Stimulated activated CD8-positive, alpha-beta memory T cell treated with anti-CD3 and anti-CD28 coated beads, Interleukin-2, amount 100 ng/mL, for 48 hours (primary cell): ENCODE measurements at regions not wholly inside any gene's neighbourhood (a gene's known extent, or its start where the extent isn't known, plus 50 kb on each side); places are given as distances from the start of the nearest gene placed in this dataset.

Experiments used
- DNase-seq, 2 donors: peaks; one replicate each; pipeline ENCODE4 v3.0.0-alpha.2; 2020; ENCODE audit warnings: low read depth in 2 of 2

GRCh38 chr9:38160613-38161215 lies 91.7 kb upstream of the SHB start:
- DNase-seq, result peak; percentile 51 to 53

- DNase-seq, result no peak
Observed at GRCh38 chr9:38159599-38159998, 90.6 kb upstream of the SHB start.

DNA sequence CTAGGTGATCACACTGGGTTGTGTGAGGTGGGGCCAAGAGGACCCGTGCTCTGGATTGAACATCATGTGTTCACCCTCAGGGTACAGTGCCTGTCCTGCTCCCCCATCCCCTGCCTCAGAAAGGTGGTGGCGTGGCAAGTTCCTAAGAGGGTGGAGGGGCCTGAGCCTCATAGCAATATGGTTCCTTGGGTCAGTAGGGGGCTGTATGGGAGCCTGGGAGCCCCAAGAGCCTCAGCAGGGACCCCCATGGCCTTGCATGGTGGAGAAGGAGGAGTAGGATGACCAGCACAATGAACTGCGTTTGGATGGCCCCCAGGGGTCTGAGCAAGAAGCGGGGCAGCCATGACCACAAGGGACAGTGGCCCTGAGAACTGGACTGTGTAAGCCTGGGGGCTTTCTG lies 89.6 kb upstream of the SHB start:
- no peak for DNase-seq

DNA sequence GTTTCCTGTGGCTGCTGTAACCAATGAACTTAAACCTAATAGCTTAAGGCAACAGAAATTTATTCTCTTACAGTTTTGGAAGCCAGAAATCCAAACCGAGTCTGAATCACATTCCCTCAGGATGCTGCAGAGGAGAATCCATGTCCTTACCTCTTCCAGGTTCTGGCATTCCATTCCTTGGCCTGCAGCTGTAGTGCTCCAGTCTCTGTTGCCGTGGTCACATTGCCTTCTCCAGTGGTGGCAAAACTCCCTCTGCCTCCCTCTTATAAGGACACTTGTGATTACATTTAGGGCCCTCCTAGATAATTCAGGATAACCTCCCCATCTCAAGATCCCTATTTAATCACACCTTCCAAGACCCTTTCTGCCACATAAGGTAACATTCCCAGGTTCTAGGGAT lies 88.7 kb upstream of the SHB start:
- DNase-seq, result no peak

DNA sequence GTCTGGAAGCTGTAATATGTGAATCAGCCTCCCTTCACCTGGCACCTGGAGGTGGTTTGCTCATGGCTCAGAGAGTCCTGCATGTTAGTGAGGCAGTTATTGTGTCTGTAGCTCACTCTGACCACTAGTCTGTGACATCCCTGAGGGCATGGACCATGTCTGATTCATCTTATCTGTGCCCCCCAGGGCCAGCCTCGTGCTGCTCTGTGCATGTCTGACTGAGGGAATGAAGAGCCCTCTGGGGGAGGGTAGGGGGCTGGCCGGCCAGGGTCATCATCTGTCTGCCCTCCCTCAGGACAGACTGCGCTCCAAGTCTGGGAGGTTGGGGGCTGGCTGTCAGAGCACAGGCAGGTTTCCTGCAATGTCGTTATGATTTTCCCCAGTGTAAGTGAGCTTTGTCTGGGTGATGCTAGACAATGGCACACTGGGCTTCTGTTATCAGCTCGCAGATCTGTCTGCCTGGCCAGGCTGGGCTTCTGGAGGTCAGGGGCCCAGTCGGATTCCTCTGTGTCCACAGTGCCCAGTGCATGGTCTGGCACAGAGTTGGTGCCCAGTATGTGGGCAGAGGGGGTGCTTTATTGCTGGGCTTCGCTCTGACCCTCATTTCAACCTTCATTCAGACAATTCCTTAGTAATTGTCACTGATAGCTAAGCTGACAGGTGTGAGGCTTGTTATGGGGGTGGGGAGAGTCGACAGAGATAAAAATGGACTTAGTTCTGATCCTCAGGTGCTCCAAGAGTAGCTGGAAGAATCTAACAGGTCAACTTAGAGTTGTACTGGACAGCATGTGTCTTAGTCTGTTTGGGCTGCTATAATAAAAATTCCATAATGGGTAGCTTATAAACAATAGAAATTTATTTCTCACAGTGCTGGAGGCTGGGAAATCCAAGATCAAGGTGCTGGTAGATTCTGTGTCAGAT lies 85.7 kb upstream of the SHB start:
- no peak for DNase-seq

- no peak for DNase-seq
Observed at GRCh38 chr9:38153910-38154291, 84.9 kb upstream of the SHB start.

DNA sequence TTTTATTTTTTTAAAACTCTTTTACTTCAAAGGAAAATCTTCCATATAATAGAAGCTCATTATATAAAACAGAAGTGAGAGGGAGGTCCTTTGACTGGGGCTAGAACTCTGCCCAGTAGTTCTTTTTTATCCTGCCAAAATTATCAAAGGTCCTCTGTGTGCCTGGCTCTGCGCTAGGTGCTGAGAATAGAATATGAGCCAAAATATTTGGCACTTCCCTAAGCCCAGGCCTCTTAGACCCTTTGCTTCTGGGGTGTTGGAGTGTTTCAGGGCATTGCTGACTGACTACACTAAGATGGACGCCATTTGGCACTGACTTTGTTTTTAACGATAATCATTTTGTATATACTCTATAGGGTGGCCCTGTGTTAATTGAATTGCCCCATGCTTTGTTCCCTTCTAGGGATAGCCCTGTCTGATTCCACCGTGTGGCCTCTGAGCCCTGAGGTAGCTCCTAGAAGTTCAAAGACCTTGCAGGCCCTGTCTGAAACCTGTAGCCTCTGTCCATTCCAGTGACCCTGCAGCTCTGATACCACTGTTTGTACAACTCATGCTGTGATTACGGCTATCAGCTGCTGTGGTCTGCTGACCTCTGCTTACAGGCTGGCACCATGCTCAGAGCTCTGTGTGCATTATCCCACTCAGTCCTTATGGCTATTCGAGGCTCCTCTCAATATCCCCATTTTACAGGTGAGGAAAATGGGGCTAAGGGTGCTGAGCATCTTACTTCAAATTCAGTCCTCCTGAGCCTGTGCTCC lies 84.3 kb upstream of the SHB start:
- DNase-seq, result no peak

GRCh38 chr9:38149647-38150046 lies 80.6 kb upstream of the SHB start:
- no peak for DNase-seq

DNA sequence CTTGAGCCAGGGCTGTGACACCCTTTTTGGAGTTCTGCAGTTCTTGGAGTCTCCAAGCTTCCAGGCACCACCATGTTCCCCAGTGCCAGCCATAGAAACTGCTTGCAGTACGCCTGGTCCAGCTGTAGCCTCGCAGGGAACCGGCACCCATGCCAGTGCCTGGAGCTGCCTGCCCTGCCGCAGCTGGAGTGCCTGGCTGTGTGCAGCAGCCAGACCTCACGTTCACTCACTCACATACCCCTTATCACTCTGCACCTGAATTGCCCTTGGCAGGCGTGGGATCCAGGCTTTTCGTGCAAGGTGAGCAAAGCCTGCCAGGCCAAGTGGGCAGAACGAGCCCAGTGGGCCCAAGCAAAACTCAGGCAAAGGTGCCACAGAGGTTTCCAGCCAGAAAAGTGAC lies 77.8 kb upstream of the SHB start:
- DNase-seq, result no peak

- DNase-seq, result no peak
Observed at GRCh38 chr9:38145526-38146053, 76.6 kb upstream of the SHB start.

DNA sequence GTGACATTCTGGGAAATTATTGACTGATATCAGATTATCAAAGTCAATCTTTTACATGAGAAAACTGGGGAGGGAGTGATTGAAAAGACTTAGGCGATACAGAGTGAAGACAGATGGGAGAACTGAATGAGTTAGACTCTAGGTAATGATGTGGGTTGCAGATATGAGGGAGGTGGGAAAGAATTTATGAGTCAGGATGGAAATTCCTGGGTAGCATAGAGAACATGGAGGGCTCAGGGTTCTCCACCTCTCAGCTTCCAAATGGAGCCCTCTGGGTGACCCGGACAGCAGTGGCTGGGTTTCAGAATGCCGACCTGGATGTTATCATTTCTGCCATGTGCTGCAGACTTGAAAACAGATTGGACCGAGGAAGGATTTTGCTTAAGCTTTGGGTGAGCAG lies 75.4 kb upstream of the SHB start:
- DNase-seq, result no peak

GRCh38 chr9:38141746-38142591 lies 72.9 kb upstream of the SHB start:
- no peak for DNase-seq

GRCh38 chr9:38138276-38138675 lies 69.2 kb upstream of the SHB start:
- no peak for DNase-seq

GRCh38 chr9:38137342-38137741 lies 68.3 kb upstream of the SHB start:
- DNase-seq, result no peak

DNA sequence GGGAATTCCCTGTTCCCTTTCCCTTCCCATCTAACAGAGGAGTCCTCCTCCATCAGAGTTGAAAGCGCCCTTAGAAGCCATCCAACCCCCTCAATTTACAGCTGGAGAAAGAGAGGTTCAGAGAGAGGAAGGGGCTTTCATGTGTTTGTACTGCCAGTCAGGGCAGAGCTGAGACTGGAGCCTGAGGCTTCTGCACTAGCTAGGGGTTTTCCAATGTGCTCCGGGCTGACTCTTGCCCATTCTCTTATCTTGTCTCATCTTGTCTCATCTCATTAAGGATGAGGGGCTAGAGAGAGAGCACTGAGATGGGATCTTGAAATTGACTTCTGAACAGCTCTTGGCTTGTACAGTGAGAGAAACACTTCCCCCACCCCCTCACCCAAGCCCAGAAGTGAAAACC lies 67.4 kb upstream of the SHB start:
- DNase-seq, result no peak

- DNase-seq, result no peak
Observed at GRCh38 chr9:38134611-38135237, 65.7 kb upstream of the SHB start.

DNA sequence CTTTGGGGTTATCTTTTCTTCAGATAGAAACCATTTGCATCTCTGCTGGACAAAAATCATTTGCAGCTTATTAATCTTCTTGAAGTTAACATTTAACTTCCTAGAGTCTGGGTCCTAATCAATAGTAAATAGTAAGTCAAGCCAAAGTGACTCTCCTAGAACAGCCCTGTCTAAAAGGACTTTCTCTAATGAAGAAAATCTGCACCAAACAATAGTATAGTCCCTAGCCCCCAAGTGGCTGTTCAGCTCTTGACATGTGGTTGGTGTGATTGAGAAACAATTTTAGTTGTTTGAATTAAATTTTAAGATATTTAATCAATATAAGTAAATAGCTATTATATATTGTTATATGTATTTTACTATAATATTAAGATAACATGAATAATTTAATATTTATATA lies 64.6 kb upstream of the SHB start:
- no peak for DNase-seq

DNA sequence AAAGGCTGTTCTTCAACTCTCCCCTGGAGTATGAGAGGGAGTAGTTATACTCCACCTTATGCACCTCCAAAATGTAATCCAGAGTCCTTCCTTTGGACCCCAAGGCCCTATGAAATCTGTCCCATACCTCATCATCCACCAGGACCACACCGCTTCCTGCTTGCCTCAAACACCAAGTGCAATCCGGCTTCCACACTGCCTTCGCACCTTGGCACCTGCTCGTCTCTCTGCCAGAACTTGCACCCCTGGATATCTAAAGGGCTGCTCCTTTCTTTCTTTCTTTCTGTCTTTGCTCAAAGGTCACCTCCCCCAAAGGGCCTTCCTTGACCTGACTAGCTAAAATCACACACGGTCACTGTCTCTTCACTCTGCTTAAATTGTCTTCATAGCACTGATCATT lies 63.9 kb upstream of the SHB start:
- no peak for DNase-seq

- no peak for DNase-seq
Observed at GRCh38 chr9:38131729-38132128, 62.7 kb upstream of the SHB start.

DNA sequence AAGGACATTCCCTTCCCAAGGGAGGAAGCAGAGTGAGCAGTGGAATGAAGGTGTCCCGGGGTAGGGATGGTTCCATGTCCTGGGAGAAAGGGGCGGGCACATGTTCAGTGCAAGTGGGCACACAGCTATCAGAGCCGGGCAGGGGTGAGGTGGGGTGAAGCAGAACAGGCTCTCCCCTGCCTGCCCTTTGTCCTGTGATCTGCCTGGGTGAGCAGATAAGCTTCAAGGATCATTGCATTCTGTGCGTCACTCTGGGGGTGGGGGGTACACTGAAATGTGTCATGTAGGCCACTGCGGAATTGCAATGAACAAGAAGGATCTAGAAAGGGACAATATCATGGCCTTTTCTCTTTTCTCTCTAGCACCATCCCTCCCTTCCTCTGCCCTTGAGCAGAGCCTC lies 61.7 kb upstream of the SHB start:
- DNase-seq, result no peak

- no peak for DNase-seq
Observed at GRCh38 chr9:38129366-38129765, 60.3 kb upstream of the SHB start.
